T-helper 2 cell (primary cell): ENCODE measurements at regions not wholly inside any gene's neighbourhood (a gene's known extent, or its start where the extent isn't known, plus 50 kb on each side); places are given as distances from the start of the nearest gene placed in this dataset.
"Not testable (repeated sequence)": the region's sequence is repeated elsewhere in the genome, so short reads cannot be mapped to it uniquely, and the experiment has no call there.

Experiments
- DNase-seq, 5 experiments: peaks; one replicate each; pipeline versions ENCODE4 v3.0.0 to v3.0.0-alpha.2; 2012 to 2022

DNA sequence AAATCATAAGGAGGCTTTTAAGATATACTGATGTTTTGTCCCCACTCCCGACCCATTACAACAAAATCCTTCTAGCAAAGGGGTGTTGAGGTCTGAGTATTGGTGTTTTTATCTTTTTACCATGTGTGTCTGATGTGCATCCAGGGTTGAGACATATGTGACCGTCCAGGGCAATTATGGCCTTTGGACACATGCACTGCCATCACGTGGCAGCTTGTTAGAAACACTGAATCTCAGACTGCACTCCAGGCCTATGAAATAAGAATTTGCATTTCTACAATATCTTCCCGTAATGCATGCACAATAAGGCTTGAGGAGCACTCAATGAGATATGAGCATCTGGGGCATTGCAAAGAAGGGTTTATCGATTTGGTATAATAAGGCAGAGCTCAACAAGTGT is 235.1 kb upstream of the ZNF804A start:
- no peak for DNase-seq

DNA sequence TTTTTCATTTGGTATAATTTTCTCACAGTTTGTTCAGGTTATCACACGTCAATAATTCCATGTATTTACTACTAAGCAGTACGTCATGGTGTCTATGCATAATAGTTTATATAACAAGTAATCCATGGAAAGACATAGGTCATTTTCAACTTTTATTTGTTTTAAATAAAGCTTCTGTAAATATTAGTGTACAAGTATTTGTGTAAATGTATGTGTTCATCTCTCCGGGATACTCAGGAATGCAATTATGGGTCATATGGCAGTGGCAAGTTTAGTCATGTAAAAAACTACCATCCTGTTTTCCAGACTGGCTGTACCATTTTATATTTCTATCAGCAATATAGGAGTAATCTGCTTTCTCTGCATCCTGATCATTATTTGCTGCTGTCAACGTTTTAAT is 231.1 kb upstream of the ZNF804A start:
- DNase-seq: no peak

DNA sequence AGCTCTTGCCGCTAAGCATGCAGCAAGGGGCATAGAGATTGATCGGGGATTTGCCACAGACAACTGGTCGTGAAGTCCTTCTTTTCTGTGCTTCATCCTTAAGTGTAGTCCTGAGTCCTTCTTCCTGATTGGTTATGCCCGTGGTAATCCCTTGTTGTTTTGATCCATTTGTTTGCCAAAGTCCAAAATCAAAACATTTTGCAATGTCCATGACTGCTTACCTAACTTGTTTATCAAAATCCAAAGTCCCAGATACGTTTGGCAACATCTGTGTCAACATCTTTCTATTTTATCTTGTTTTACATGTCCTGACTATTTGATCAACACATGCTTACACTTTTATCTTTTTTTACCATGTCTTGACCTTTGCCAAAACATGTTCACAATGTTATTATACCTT is 229.0 kb upstream of the ZNF804A start:
- DNase-seq: no peak

DNA sequence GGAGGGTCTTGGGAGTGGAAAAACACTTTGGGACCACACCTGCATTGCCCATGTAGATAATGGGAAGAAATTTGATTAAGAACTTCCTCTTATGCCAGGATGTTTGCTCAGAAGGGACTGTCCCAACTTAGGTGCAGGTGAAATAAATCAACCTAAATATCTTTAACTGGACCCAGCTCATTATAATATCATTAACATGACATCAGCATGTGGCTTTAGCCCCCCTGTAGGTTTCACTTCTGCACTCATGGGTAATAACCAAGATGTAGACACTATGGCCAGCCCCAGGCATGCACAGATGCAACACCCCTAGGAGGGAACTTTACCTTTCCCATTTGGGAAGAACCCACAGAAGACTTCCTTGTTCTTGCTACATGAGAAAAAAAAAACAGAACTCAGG is 227.4 kb upstream of the ZNF804A start:
- no peak for DNase-seq

DNA sequence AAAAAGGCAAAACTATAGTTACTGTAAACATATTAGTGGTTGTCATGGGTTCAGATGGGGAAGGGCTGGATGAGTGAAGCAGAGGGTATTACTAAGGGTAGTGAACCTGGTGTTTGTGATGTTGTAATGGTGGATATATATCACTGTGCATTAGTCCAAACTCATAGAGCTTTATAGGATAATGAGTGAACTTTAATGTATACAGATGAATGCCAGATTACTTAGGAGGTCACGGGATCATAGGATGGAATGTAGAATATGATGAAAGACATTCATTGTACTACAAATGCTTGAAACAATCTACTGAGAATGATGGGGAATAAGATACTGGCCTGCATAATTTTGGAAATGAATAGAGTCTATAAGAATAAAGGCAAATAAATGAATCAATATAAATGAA is 226.7 kb upstream of the ZNF804A start:
- no peak for DNase-seq

DNA sequence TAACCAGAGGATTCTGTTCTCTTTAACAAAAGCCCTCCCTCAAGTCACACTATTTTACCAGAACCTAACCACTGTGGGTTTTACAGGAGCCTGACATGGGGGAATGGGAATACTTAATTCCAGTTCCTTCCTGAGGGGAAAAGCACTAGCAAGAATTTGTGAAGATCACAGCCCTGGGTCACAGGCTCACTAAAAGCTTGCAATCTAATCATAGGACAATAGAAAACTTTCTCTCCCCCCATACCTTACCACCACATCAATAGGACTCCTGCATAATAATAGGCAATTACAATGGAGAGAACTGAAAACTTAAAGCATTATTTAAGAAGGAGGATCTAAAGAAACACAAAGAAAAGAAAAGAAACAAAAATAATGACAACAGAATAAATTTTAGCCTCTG is 225.8 kb upstream of the ZNF804A start:
- DNase-seq: no peak

DNA sequence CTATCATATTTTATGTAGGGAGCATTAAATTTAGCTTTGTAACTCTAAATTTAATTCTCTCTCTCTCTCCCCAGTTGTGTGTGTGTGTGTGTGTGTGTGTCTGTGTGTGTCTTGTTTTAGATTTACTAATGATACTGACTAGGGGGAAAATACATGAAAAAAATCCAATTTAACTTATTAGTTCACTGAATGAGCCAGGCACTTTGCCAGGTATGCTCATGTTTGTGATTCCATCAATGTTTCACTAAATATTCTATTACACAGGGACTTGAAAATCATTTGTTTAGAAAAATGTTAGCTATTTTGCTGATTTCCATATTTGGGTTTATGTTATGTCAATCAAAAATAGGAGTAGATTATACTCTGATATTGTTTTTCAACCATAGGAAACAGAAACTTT is 203.7 kb upstream of the ZNF804A start:
- DNase-seq: no peak

DNA sequence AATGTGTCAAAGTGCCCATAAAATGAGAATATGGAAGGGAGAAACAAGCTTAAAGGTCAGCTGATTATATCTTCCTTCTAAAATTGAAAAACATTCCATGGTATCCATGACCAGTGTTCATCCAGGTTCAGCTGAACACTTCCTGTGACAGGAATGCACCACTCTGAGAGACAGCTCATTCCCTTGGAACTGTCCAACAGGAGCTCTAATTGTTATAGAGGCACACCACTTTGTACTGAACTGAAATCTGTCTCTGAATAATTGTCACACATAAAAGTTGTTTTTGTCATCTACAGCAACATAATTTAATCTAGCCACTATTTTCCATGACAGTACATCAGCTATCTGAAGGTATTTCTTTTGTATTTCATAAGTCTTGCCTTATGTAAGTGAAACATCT is 195.9 kb upstream of the ZNF804A start:
- no peak for DNase-seq

DNA sequence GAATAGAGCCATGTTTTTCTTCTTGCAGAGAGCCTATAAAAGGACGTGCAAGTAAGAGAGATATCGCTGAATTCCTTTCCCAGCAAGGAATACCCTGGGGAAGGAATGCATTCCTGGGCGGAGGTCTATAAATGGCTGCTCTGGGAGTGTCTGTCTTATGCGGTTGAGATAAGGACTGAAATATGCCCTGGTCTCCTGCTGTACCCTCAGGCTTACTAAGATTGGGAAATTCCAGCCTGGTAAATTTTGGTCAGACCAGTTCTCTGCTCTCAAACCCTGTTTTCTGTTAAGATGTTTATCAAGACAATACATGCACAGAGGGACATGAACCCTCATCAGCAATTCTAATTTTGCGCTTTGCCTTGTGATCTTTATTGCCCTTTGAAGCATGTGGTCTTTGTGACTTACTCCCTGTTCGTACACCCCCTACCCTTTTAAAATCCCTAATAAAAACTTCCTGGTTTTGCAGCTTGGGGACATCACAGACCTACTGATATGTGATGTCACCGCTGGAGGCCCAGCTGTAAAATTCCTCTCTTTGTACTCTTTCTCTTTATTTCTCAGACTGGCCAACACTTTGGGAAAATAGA is 191.2 kb upstream of the ZNF804A start:
- DNase-seq: not testable (repeated sequence)

DNA sequence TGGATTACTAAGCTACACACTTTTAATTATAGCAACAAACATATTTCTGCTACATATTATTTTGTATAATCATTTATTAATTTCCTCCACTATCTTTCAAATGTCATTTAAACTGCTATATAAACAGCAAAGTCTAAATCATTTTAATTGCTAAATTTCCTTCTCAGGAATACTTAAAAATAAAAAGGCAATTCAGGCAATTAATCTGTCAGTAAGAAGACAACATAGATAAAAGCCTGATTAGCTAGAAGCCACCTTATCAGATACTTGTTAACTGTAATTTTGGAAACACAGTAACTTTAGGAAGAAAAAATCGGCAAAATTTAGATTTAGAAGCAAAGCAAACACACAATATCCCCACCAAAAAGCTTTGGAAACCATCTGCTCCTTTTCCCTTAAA is 188.2 kb upstream of the ZNF804A start:
- no peak for DNase-seq

DNA sequence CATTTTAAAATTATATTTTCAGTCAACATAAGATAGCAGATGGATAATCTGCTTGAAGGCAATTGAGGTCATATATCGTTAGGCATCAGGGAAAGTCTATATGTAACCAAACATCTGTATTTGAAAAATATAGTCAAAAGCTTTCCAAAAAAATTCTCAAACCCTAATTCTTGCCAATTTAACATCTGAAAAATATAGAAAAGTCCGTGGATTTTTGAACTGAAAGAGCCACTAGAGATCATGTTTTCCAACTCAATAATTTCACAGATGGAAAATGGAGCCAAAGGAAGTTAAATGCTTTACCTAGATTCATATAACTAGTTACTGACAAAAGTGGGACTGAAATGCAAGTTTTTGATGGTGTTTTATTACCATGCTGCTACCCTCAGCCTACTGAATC is 185.1 kb upstream of the ZNF804A start:
- DNase-seq: no peak

DNA sequence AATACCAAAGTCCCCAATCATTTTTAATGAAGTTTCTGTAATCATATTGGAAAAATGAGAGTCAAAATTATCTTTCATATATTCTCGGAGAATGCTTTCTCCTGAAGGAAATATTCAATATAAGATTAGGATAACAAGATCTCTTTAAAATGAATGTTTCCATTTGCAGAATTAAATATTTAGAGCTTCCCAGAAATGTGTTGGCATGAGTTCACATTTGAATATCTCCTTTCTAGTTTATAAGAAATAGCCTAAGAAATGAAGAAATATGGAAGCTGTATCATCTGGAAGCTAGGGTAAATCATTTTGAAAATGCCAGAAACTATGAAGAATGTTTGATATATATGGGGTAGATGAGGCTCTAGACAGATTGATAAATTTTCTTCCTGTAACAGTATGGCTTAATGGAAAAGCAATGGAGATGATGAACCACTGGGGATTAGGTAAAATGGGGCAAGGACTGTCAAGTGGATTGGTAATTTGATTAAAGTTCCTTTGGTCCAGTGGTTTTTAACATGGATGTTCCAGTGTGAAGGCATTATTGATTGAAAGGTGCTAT is 184.6 kb upstream of the ZNF804A start:
- no peak for DNase-seq

DNA sequence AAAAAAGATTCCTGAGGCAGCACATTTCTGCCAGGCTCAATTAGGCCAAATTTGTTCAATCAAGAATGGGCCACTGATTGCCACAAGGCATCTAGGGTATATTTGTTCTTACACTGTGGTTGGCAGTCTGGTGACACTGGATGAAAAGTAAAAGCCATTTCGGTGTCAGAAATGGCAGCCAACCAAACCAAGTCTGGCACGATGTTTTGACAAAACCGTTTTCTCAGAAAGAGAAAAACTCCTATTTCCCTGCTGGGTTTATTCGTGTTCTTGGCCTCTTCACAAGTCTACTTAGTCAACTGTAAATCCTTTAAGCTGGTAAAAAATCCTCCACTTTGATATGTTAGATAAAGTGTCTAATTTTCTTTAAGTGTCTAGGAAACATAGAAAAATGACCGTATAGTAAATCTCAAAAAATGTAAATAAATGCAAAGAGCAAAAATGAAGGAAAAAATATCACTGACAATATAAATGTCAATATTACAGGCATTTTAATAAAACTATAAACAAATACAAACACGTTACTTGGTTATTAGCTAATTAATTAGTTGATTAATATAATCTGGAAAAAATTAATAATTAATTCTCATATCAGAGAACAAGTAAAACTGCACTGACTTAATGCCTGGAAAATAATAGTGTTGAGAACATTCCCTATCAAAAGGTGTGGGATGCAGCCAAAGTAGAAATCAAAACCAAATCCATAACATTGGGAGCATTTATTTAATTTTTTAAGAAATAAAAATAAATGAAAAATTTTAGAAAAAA is 182.0 kb upstream of the ZNF804A start:
- no peak for DNase-seq

DNA sequence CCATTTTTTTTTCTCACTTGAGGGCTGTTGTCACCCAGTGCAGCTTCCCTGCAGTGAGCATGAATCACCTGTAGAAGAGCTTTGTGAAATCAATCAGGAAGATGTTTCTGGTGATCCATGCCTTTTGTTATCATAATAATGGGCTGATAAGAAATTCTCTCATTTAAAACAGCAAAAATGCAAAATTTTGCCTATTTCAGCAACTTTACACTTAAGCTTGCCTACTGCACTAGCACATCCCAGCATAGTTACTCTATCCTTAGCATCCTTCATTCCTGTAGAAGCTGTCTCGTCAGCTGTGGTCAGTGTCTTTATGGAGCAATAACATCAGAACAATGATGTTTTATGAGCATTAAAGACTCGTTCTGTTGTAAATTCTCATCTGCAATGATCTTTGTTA is 178.6 kb upstream of the ZNF804A start:
- no peak for DNase-seq

DNA sequence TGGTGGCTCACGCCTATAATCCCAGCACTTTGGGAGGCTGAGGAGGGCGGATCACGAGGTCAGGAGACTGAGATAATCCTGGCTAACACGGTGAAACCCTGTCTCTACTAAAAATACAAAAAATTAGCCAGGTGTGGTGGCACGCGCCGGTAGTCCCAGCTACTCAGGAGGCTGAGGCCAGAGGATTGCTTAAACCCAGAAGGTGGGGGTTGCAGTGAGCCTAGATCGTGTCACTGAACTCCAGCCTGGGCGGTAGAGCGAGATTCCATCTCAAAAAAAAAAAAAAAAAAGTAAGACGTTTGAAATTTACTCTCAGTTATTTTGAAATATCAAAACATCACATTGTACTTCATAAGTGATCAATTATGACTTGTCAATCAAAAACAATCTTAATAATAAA is 176.9 kb upstream of the ZNF804A start:
- DNase-seq: not testable (repeated sequence)

DNA sequence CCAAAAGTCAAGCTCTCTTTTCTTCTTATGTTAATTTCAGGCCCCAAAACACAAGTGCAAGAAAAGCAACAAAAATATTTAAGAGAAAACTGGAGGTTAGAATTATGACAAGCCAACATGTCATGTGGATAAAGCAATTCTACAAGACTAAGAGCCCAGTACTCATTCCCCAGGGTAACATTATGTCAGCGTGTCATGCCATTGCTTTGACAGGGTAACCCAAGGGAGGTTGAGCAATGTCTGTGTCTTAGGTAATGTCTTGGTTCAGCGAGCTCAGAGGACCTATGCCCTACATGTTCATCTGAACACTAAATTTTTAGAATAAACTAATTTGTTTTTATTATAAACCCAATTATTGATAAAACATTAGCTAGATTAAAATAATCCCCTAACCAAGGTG is 173.2 kb upstream of the ZNF804A start:
- DNase-seq: no peak

DNA sequence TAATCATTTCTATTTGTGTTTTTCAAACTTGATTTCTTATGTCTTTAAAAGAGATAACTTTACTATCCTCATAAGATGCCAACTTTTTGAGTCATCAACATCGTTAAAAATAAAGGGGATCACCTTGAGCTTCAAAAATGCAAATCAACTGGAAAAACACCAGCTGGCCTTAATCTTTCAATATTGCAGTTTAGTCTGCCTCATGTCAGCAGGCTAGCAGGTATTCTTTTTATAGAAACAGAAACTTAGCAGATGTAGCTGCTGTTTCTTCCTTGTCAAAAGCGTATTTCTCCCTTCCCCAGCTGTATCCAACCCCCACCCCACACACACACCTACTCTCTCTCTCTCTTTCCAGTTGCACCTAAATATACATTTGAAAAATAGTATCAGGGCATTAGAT is 154.1 kb upstream of the ZNF804A start:
- no peak for DNase-seq

DNA sequence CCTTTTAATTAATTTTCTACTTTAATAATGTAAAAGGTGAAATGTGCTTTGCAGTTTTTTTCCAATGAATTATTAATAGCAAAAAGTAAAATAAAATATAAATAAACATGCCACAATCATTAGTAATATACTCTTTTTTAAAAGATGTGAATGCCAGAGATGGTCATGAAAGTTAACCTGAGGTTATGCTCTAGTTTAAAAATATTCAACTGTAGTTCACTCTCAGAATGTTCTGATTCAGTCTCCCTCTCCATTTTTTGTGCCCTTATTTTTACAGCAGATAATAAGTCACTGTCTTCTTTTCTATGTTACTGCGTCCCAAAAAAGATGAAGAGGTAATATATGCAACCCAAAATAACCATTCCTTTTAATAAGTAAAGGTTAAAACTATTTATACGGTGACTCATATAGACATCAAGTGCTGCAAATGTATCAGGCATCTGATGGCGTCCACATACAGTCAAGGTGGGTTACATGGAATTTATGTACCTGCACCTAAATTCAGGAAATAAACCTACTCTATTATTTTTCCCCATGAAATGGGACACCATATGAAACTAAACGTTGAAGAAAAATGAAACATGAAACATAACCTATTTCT is 153.6 kb upstream of the ZNF804A start:
- no peak for DNase-seq

DNA sequence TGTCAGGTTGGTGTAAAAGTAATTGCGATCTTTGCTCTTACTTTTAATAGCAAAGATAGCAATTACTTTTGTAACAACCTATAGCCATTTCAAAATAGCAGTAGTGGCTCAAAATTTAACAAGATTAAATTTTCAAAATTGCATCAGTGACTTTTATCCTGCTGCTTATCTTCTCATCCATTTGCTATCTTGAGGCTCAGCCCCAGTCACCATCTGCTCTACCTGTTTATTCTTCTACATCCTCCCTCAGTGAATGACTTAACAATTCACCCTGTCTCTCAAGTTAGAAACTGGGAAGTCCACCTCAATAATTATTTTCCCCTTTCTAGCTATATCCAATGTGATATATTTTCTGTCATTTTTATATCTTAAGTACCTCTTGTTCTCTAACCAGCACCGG is 148.6 kb upstream of the ZNF804A start:
- DNase-seq: no peak

DNA sequence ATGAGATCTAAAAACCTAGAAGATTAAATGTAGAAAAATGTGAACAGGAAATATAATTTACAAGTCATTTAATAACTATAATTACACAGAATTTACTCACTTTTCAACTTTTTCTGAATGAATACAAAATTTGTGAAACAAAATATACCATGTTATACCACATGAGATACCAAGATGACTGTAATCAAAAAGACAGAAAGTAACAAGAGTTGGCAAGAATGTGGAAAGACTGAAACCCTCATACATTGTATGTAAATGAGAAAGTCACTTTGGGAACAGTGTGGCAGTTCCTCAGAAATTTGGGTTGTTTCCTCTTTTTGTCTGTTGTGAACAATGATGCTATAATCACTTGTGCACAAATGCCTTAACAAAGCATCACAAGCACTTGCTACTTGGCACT is 145.4 kb upstream of the ZNF804A start:
- no peak for DNase-seq

DNA sequence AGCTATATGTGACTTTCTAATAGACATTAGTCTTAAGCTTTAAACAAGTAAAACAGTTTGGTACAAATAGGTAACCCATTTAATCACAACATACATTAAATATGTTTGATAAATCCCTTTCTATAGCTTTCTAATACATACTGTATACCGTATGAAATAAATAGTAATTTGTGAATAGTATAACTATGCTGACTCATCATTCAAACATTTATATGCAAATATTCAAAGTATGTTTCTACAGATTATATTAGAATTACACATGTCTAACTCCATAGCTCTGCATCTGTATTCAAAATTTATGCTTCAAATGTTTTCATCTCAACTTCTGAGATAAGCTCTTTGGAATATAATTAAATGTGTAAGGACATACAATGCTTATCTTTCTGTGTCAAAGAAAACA is 142.7 kb upstream of the ZNF804A start:
- no peak for DNase-seq

DNA sequence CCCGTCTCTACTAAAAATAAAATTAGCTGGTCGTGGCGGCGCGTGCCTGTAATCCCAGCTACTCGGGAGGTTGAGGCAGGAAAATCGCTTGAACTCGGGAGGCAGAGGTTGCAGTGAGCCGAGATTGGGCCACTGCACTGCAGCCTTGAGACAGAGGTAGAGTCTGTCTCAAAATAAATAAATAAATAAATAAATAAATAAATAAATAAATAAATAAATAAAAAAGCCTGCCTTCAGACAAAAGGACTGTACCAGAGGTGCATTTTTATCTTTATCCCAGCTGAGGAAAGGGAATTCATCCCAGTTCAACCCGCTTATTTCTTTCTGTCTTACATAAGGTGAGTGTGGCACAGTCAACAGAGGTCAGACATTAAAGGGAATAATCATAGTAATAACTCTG is 141.6 kb upstream of the ZNF804A start:
- not testable (repeated sequence) for DNase-seq

DNA sequence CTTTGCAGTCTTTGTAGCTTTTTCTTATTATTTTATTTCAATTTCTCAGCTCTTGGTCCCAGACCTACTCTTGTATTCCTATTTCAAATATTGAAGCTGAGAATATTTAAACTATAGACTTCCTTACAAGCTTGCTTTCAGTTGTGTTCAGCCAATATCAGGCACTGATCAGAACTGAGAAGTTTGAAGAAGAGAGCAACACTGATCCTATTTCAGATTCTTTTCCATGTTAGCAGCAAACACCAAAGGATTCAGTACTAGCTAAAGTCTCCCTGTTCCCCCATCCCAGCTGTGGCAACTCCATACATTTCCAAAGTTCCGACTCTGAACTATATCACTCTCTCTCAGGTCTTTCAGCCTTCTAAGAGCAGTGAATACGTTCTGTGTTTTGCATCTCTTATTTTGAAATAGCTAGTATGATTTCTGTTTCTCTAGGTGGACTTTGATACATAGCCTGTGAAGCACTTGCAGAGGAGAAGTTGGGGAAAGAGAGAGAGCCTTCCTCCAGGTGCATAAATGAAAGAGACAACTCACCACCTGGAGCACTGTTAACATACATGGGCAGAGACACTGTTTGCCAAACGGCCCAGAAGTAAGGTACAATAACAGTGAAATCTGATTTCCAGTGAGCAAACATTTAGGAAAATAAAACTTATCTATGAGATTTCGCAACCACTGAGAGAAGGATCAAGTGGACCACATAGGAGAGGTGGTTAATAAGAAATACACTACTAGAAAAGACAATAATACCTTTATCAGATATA is 135.0 kb upstream of the ZNF804A start:
- no peak for DNase-seq
